ENCODE measurements at regions not wholly inside any gene's neighbourhood (a gene's known extent, or its start where the extent isn't known, plus 50 kb on each side); places are given as distances from the start of the nearest gene placed in this dataset.

- DNase-seq, result no peak
Measured at GRCh38 chr12:107533218-107533617, 152.4 kb upstream of the PWP1 start.

- no peak for DNase-seq
Measured at GRCh38 chr12:107536613-107537012, 149.0 kb upstream of the PWP1 start.

GRCh38 chr12:107537464-107538119, 148.0 kb upstream of the PWP1 start:
- no peak for DNase-seq

- DNase-seq, result no peak
Measured at GRCh38 chr12:107539196-107539939, 146.2 kb upstream of the PWP1 start.

- no peak for DNase-seq
Measured at GRCh38 chr12:107541001-107541705, 144.4 kb upstream of the PWP1 start.

- DNase-seq, result no peak
Measured at GRCh38 chr12:107543416-107543815, 142.2 kb upstream of the PWP1 start.

GRCh38 chr12:107543841-107544240, 141.8 kb upstream of the PWP1 start:
- DNase-seq, result no peak

- no peak for DNase-seq
Measured at GRCh38 chr12:107544937-107545336, 140.7 kb upstream of the PWP1 start.

GRCh38 chr12:107545737-107546353, 139.8 kb upstream of the PWP1 start:
- no peak for DNase-seq

- DNase-seq, result no peak
Measured at GRCh38 chr12:107547389-107547788, 138.2 kb upstream of the PWP1 start.

- no peak for DNase-seq
Measured at GRCh38 chr12:107549651-107550480, 135.7 kb upstream of the PWP1 start.

GRCh38 chr12:107551434-107551833, 134.2 kb upstream of the PWP1 start:
- no peak for DNase-seq

GRCh38 chr12:107552263-107552662, 133.3 kb upstream of the PWP1 start:
- no peak for DNase-seq

GRCh38 chr12:107553211-107553765, 132.3 kb upstream of the PWP1 start:
- DNase-seq, result no peak

- DNase-seq, result no peak
Measured at GRCh38 chr12:107554941-107555340, 130.7 kb upstream of the PWP1 start.

- no peak for DNase-seq
Measured at GRCh38 chr12:107557026-107557425, 128.6 kb upstream of the PWP1 start.

- DNase-seq, result no peak
Measured at GRCh38 chr12:107557589-107558100, 128.0 kb upstream of the PWP1 start.

- DNase-seq, result no peak
Measured at GRCh38 chr12:107558141-107558815, 127.3 kb upstream of the PWP1 start.

GRCh38 chr12:107558816-107559382, 126.7 kb upstream of the PWP1 start:
- DNase-seq, result no peak

- no peak for DNase-seq
Measured at GRCh38 chr12:107560165-107560898, 125.3 kb upstream of the PWP1 start.

Measured in NCI-H1436 treated with DMSO at 0.1 percent for 48 hours (cell line).